GM21423 (cell line): ENCODE measurements at regions not wholly inside any gene's neighbourhood (a gene's known extent, or its start where the extent isn't known, plus 50 kb on each side); places are given as distances from the start of the nearest gene placed in this dataset.

Source experiments
- ATAC-seq: cut with Tn5 transposase; IDR thresholded peaks from one replicate; pipeline ENCODE4 v1.9.1; 2021; ENCODE audit warnings: mild to moderate bottlenecking, moderate library complexity; ENCODE audit not compliant: unreplicated experiment

DNA sequence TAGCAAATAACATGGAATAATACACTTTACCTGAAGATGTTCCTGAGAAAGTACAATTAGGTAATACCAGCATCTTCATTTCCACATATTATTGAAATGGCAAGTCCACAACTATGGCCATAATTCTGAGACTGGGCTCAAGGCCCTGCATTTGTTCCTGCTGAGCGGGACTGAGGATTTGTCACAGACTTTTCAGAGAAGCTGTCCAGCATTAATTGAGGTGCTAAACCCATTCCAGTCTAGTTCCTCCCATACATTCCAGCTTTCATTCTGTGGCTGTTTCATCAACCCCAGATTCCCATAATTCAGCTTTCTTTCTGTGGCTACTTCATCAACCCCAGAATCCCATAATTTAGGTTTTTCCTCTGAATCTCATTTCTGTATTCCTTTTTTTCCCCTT is 293.4 kb upstream of the GBE1 start:
- ATAC-seq: no peak

DNA sequence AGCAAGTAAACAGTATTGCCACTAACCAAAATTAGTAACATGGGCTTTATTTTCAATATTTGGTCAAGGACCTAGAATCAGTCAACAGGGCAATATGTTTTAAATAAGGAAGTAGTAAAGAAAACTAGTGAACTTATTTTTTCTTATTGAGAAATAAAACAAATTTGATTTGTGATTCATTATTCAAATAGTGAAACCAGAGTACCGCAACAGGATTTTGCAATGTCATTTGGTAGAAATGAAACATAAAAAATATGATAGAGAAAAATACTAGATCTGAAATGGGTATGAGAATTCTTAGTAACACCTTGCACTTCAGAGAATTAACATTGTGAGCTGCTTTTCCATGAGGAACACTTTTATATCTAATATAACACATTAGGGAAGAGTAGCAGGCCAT is 291.8 kb upstream of the GBE1 start:
- ATAC-seq: no peak

DNA sequence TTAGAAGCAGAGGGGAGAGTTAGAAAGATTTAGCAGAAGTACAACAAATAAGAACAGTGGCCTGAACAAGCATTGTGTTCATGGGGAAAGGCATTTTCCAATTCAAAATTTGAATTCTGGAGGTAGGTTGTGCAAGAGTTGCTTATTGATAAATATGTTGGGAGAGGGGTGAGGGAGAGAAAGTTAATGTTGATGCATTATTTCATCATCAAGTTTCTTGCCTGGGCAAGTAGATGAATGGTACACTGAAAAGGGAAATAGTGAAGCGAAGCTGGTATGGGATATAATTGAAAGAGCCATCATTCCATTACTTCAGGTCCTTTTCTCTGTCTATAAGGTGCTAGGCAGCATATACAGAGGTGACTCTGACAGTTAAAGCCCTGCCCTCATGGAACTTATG is 288.9 kb upstream of the GBE1 start:
- no peak for ATAC-seq

DNA sequence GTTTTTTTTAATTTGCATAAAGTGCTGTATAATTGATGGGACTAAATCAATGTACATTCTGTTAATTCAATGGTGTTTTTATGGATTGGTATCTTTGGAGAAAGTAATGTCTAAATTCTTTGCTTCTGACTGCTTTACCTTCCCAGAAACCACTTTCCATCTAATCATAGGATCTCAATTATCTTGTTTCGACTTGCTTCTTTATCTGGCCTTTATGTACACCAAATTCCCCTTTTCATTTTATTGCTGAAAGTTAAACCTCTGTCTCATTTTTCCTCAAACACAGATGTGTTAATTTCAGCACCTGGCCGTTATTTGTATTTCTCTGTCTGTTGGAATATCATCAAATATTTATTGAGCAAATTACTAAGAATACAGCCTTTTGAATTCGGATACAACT is 287.3 kb upstream of the GBE1 start:
- no peak for ATAC-seq

DNA sequence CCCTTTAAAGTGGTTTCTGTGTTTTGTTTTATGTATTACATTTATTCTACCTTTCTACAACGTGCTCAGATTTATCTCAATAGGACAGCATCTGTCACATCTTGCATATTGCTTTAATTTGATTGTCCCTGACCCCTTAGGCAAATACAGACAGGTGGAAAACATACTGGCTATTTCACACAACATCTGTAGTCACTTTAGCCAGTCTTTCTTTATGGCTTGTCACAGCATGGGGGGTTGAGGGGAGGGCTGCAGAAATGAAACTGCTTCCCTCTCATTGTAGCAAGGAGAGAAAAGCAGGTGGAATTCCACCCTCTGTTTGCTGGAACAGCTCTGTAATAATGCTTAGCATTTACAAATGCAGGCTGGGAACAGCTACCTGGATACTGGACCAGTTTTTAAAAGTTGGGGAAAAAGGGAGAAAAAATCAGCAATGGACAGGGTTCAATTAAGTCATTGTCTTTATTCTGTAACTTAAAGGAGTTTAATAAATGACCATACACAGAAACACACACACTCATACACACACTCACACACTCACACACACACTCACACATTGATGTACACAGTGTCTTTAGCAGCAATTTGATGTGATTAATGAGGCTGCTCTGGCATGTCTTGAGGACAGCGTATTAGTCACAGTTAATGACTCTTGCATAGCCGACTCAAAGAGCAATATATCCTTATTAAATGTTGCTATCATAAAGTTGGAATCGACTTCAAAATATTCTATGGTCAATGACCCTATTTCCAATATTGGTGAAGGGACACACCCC is 283.7 kb upstream of the GBE1 start:
- ATAC-seq: no peak

DNA sequence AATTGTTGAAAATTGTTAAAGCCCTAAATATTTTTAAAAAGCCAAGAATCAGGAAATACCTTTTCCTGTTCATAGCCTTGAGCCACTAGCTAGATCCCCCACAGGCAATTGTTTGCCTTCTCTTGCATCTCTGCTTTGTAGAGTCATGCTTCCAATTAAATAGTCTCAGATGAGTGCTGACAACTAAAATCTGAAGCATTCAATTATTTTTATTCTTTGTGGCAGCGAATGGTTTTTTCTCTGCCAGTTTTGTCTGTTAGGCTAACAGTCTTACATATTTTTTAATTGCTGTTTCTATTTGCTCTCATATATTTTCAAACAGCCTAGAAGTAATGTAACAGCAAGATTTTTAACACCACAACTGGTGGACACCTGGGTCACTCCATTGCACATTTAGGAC is 277.1 kb upstream of the GBE1 start:
- no peak for ATAC-seq

DNA sequence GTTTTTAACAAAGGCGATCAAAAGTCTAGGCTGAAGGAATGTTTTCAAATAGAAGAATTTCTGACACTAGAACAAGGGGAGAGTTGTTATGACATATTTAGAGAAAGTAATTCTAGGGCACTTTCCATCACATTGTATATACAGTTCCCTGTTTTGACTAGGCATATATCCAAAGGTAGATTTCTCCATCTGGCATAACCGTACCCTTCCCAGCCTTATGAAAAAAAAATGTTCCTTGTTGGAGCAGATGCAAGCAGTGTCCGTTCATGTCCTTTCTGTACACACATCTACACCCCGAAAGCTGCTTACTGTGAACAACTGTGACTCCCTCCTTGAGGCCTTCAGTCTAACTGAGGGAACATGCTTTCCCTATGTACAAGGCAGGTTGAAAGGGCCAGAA is 271.7 kb upstream of the GBE1 start:
- ATAC-seq: no peak

DNA sequence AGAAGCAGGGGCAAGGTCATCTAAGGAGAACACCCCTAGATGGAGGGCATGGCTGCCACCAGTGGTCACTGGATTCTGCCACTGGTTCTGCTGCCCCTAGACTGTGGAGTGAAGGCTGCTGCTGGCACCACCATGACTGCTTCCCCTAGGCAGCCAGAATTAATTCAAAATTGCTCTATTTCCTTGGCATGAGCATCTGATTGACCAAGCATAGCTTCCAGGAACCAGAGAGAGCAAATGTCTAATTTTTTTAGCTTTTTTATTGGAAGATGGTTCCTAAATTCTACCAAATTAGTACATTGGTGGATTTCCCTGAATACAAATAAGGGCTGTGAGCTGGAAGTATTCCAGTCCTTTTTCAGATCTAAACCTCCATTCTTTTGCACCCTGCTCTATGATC is 270.2 kb upstream of the GBE1 start:
- no peak for ATAC-seq

DNA sequence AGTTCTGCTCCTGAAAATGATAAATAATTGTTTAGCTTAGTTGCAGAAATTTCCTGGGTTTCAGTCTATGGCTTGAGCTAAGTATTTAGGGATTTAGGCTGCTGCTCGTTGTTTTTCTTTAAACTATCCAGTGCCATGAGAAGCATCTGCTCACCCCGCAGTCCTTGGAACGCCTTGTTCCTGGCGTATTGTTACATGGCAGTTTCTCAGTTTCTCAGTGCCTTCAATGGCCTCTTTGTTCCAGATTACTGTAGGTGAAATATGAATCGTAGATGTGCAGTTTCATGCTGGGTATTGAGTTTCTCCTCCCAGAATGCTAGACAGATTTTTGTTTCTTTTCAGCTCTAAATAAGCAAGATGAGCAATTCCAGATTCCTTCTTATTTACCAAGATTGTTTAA is 269.5 kb upstream of the GBE1 start:
- ATAC-seq: no peak

DNA sequence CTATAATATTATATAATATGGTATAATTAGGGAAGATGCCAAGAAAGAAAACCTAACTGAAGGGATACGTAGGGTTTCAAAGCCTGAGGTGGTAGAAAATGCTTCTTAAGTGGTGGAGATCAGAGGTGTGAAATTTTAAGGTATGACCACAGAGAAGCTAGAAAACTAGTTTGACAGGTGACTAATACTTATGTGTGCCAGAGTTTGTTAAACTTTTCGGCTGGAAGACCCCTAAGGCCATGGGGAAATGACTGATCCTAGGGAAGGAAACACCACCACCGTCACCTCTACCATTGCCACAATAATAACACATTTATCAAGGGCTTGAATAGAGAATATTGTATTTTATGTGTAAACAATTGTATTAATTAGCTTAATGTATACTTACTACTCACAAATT is 261.4 kb upstream of the GBE1 start:
- no peak for ATAC-seq

DNA sequence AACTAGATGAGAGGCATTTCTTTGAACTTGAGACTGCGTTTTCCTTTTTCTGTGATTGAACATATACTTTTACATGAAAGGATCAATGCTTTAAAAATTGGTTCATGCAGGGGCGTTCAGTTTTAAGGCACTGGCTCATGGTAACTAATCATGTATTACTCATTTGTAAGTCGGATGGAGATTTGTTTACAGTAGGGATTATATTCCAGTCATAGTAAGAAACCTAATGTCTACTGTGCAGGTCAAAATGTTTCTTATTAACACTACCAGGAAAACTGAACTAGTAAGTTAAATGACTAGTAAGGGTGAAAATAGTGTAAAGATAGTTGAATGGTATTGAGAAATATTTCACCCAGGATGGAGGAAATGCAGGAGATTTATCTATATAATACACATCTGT is 258.8 kb upstream of the GBE1 start:
- no peak for ATAC-seq

DNA sequence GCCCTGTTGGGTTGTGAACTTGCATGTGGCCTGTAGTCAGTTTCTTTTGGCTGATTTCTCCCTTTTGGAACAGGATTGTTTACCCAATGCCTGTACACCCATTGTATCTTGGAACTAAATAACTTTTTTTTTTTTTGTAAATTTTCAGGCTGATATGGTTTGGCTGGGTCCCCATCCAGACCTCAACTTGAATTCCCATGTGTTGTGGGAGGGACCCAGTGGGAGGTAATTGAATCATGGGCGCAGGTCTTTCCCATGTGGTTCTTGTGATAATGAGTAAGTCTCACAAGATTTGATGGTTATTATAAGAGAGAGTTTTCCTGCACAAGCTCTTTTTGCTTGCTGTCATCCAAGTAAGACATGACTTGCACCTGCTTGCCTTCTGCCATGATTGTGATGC is 253.8 kb upstream of the GBE1 start:
- ATAC-seq: no peak

DNA sequence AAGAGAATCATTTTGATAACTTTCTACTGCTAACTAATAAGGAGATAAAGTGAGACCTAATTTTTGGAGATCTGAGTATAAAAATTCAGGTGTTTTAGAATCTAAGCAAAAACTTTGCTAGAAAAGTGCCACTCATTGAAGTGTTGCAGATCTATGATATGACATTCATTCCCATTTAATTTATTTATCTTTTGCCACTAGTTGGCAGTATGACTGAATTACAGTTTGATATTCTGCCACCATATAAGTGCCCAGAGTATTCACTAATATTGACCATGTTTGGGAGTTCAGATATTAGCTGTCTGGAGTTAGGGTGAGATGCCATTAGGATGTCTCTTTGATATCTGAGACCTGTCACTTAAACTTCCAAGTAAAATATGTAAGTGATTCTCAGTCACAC is 251.3 kb upstream of the GBE1 start:
- ATAC-seq: no peak

DNA sequence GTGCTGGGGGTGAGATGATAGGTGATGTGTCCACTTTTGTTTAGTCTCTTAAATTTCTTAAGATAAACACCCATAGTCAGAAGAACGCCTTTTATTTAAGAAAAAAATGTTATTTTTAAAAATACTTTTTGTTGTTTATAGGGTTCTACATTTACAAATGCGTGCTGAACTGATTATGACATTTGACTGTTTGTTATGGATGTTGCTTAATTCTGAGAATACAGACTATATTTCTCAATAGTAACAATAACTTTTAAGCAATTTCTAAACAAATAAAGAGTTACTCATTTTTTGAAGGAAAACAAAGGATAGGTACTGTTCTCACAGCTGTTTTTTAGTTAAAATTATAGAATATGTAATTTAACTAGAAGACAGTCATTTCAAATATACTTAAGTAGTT is 249.9 kb upstream of the GBE1 start:
- no peak for ATAC-seq

DNA sequence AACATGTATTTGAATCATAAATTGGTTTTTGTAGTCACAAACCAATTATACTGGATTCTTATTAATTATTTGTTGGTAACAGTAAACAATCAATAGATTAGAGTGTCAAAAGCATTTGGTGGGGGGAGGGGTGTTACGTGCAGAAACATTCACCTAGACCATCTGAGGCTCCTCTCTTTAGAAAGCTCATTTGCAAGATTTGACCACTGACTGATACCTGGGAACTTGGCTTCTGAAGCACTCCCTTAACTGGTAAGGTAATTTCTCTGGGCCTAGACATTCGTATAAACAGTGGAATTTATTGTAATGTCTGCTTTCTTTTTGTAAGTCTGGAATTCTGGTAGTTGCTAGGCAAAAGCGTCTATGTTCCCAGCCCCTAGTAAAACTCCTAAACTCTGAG is 243.8 kb upstream of the GBE1 start:
- no peak for ATAC-seq

DNA sequence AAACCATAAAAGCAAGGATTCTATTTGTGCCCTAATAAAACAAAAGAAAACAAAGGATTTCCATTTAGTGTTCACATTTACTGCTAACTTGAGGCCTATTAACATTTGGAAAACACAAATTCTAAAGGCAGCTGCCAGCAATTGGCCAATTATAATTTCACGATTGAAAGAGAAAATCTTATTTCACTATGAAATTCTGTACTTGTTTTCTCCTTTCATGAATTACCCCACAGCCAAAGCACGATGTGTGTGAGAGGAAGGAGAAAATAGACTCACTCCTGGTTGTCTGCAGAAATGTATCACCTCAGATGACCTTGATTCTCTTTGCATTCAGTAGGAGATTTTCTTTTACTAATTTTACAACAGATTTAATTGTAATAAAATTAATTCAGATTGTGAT is 242.8 kb upstream of the GBE1 start:
- no peak for ATAC-seq

DNA sequence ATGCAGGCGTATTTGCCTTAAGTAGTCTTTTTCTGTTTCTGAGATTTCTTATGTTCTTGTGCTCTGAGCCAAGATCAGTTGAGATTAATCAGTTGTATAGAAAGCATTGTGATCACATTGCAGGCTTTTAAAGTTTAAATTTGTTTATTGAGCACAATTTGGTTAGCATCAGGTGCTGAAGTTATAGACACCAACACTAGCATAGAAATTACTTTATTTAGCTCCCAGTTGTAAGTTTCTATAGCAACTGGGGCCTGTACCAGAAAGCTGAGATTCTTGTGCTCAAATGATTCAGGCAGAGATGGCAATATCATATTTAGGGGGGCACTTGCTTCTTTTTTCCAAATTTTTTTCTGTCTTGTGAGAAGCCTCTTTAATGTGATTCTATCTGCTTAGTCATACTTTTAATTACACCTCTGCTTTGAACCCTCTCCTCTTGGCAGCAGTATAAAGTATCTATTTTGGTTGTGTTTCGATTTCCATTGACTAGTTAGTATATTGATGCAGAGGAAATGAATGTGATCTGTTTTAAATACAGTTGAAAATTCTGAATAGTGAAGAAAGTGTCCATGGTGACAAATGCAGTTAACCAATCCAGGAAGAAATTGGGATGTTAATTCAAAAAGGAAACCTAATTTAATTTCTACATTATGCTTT is 241.7 kb upstream of the GBE1 start:
- ATAC-seq: no peak

DNA sequence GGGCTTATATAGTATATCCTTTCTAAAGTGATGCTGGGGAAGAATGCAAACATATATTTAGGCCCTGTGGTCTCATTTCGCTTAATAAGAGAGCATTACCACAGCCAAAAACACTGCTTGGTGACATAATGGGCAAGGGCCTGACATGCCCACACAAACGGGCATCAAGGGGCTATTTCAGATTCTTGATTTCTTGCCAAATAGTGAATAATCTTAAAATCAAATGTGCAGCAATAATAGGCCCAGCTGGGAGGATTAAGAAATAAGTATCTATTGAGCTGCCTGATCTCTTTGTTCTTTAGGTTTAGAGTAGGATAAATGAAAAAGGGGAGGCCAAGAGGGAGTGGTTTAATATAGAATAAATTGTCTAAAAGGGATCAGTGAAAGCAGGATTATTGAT is 241.0 kb upstream of the GBE1 start:
- ATAC-seq: no peak

DNA sequence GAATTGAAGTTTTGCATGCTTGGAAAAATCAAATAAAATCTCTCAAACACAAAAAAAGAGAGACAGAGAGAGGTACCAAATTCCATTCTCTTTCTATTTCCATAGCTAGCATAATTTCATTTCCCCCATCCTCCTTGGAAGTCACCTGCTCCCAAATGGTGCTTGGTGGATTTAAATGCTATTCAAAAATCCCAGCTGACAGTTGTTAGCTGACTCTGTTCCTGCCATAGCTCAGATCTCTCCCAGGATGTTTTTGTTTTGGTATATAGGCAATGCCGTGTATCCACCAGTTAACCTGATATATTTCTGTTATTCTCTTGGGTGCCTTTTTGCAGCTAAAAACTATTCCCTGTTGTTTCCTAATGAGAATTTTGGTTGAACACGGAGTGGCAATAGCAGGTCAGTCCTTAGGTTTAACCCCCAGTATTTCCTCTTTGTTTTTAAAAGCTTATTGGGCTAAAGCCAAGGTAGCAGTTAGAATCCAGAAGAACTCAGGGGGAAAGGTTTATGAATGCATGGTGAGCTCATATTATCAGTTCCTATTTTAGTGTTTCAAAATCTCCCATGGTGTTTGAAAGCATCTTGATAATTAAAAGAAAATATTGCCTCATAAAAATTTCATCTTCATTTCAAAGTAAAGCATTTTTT is 240.0 kb upstream of the GBE1 start:
- no peak for ATAC-seq

DNA sequence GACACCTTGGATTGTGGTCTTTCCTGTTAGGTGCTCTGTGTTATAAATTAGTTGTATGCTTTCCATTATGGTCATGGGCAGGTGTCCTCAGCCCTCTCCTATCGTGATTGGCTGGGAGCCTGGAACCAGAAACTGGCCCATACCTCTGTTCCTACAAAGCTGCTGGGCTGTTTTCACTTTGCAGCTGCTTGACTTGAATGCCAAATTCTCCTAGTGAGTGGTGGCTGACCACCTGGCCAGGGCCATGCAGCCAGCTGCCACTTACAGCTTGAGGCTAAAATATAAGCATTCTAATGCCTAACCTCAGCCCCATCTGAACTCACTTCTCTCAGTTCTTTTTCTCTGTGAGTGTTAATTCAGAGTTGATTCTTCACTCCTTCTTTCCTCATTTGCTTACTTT is 239.3 kb upstream of the GBE1 start:
- no peak for ATAC-seq

DNA sequence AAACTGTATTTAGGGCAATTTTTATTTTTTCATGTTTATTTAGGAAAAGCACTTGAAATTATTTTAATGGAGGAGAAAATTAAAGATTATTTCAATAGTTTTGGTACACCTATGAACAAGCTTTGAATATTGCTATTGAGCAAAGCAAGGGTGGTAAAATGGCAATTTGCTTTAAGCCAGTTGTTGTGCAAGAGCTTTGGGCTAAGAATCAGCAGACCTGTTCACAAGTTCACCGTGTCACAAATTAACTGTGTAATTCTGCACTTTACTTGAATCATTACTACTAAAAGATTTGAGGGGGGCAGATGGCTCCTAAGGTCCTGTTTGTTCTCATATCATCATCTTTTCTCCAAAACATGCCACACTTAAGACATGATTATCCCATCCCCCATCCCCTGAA is 238.9 kb upstream of the GBE1 start:
- ATAC-seq: no peak

DNA sequence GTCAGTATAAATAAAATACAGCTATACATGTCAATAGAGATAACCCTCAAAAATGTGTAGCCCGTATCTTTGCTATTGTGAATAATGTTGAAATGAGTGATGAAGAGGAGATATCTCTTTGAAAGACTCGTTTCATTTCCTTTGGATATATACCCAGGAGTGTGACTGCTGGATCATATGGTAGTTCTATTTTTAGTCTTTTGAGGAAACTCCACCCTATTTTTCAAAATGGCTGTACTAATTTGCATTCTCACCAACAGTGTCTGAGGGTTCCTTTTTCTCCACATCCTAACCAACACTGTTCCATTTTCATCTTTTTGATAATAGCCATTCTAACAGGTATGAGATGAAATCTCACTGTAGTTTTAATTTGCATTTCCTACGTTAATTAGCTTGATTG is 237.5 kb upstream of the GBE1 start:
- ATAC-seq: no peak
